Calu3 (cell line): ENCODE measurements at regions not wholly inside any gene's neighbourhood (a gene's known extent, or its start where the extent isn't known, plus 50 kb on each side); places are given as distances from the start of the nearest gene placed in this dataset.

Experiments
- BruUV-seq: library from RNA; stranded (reverse); fragments of 400-500 nt; replicated peaks from 2 replicates; lab custom pipeline; 2021; lab: Mats Ljungman, UMichigan
- CTCF ChIA-PET: fragments of 300-600 bp; sonication (Branson Sonifier 250); formaldehyde crosslinking; loops from one replicate; lab custom pipeline; 2022; ENCODE audit warnings: antibody characterized with exemption; lab: Charles Lee
- DNase-seq: peaks from one replicate; pipeline ENCODE4 v3.0.0; 2022
- H3K27ac Mint-ChIP-seq: one replicate; pipeline ENCODE4 v1.8.0; 2022; ENCODE audit warnings: mixed read lengths; ENCODE audit not compliant: unreplicated experiment
- H3K27me3 Mint-ChIP-seq: one replicate; pipeline ENCODE4 v1.8.0; 2022; ENCODE audit warnings: mixed read lengths; ENCODE audit not compliant: unreplicated experiment
- H3K36me3 Mint-ChIP-seq: one replicate; pipeline ENCODE4 v1.8.0; 2022; ENCODE audit warnings: mild to moderate bottlenecking, moderate library complexity, mixed read lengths; ENCODE audit not compliant: insufficient read depth, unreplicated experiment
- H3K4me1 Mint-ChIP-seq: one replicate; pipeline ENCODE4 v1.8.0; 2022; ENCODE audit warnings: mild to moderate bottlenecking, low read depth, mixed read lengths; ENCODE audit not compliant: unreplicated experiment
- H3K4me3 Mint-ChIP-seq: one replicate; pipeline ENCODE4 v1.8.0; 2022; ENCODE audit warnings: mild to moderate bottlenecking, low read depth, moderate library complexity, mixed read lengths; ENCODE audit not compliant: unreplicated experiment
- H3K9me3 Mint-ChIP-seq: one replicate; pipeline ENCODE4 v1.8.0; 2022; ENCODE audit warnings: low read depth, mixed read lengths; ENCODE audit not compliant: unreplicated experiment
- intact Hi-C: fragments of 100-400 bp; cut with micrococcal nuclease; formaldehyde crosslinking; loops from one replicate; pipeline ENCODE4 v1.10.0; 2022; ENCODE audit not compliant: unreplicated experiment
- TF ChIP-seq, protein P1 (sequence below): fragments of 200-600 bp; IDR thresholded peaks from one replicate; pipeline ENCODE4 v1.8.0; 2022; ENCODE audit warnings: antibody characterized with exemption; ENCODE audit not compliant: unreplicated experiment

DNA sequence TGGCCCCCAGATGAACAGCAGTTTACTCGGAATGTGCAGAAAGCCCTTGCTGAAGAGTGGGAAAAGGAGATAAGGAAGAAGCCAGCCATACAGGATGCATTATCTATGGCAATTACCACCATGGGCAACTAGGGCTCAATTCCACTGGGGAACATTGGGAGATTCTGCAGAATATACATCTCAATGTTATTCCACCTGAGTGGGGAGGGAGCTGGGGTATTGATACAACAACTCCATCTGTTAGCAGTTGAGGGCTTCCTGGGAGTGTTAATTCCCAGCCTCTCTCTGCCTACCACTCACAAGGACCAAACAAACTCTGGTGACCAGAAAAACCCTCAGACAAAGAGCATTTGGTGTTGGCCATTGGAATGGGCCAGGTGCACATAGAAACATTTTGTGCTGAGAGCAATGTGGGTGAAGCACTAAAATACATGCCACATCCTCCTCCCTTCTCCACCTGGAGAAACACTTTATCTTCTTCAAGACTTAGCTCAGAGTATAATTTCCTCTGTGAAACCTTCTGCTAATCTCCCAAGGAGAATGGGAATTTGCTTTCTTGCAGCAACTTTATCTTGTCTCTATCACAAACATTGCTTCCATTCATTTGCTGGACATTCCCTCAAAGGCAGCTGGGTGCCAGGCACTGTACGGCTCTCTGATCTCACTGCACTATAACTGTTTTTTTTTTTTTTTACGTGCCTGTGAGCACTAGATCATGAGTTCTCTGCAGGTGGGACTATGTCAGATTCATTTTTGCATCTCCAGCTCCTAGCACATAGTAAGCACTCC is 292.2 kb downstream of the MN1 start:
- CTCF ChIA-PET = interaction anchor here (0.7 to 0.8 kb wide), 2 partner anchors 126 to 516 kb away, joined by 3 read pairs; no protein-coding TSS in a partner anchor
- no TSS peak for BruUV-seq
- DNase-seq = no peak

DNA sequence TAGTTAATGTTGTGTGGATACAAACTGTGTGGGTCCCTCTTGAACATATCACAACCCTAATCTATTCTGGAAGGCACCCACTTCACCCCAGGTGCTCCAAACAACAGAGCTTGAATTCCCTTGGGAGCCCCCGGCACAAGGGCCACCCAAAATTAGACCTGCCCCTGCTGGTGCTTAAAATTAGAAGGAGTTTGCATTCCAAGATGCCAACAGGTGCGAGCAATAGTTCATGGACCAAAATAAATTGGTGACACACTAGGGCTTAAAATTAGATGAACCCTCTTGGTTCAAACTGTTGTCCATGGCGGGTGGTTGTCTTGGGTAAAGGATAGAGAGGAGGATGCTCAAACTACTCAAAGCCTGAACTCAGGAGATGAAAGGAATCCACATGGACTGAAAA is 291.5 kb downstream of the MN1 start:
- H3K36me3 Mint-ChIP-seq = no peaks in the 10 kb centered on the region
- intact Hi-C loops = no loop called here
- CTCF ChIA-PET = interaction anchor here (0.8 kb wide), 1 partner anchor 126 kb away, joined by 3 read pairs; no protein-coding TSS in a partner anchor

More for the DNA sequence above, 292.2 kb downstream of the MN1 start:
- Mint-ChIP-seq H3K4me3 (no peak overlapping the region), H3K27me3 (peaks cover 43% of the 10 kb centered on the region), H3K4me1 (peaks cover 12% of the 10 kb centered on the region), H3K36me3 (no peaks in the 10 kb centered on the region), H3K9me3 (no peaks in the 10 kb centered on the region), H3K27ac (no peak overlapping the region)
- TF ChIP-seq, protein P1, sequence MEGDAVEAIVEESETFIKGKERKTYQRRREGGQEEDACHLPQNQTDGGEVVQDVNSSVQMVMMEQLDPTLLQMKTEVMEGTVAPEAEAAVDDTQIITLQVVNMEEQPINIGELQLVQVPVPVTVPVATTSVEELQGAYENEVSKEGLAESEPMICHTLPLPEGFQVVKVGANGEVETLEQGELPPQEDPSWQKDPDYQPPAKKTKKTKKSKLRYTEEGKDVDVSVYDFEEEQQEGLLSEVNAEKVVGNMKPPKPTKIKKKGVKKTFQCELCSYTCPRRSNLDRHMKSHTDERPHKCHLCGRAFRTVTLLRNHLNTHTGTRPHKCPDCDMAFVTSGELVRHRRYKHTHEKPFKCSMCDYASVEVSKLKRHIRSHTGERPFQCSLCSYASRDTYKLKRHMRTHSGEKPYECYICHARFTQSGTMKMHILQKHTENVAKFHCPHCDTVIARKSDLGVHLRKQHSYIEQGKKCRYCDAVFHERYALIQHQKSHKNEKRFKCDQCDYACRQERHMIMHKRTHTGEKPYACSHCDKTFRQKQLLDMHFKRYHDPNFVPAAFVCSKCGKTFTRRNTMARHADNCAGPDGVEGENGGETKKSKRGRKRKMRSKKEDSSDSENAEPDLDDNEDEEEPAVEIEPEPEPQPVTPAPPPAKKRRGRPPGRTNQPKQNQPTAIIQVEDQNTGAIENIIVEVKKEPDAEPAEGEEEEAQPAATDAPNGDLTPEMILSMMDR = no peak
- intact Hi-C loops = no loop called here

DNA sequence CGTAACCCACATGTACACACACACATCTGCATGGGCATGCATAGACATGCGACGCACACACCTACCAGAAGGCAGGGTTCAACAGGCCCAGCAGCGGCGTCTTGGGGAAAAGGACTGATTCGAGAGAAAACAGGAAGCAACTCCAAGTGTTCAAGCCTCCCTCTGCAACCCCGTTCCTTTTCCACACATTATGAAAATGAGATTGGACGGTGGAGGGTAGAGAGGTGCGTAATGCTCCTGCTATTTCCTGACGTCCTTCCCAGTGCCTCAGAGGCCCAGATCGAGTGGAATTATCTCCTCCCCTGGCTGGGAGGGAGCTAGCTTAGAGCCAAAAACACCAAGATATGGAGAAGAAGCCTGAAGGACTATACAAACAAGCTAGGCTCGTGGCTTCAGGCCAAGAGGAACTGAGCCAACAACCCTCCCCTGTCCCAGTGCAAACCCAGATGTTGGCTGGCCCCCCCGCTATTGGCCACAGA is 289.2 kb downstream of the MN1 start:
- intact Hi-C loops = no loop called here
- peaks cover 40% of the 10 kb centered on the region for H3K27me3 Mint-ChIP-seq
- CTCF ChIA-PET = interaction anchor here (0.6 kb wide), 1 partner anchor 249 kb away, joined by 8 read pairs; no protein-coding TSS in a partner anchor
- no peak overlapping the region for H3K4me3 Mint-ChIP-seq
- no peaks in the 10 kb centered on the region for H3K36me3 Mint-ChIP-seq
- TF ChIP-seq, protein P1 = no peak
- peaks cover 12% of the 10 kb centered on the region for H3K4me1 Mint-ChIP-seq
- H3K27ac Mint-ChIP-seq = no peak overlapping the region
- no peaks in the 10 kb centered on the region for H3K9me3 Mint-ChIP-seq
- DNase-seq = peak; percentile 13
- BruUV-seq = no TSS peak

More for the DNA sequence above, 291.5 kb downstream of the MN1 start:
- TF ChIP-seq, protein P1 = no peak
- Mint-ChIP-seq H3K4me3 (no peak overlapping the region), H3K9me3 (no peaks in the 10 kb centered on the region), H3K4me1 (peaks cover 12% of the 10 kb centered on the region), H3K27ac (no peak overlapping the region), H3K27me3 (peaks cover 40% of the 10 kb centered on the region)
- BruUV-seq = no TSS peak
- DNase-seq = no peak

DNA sequence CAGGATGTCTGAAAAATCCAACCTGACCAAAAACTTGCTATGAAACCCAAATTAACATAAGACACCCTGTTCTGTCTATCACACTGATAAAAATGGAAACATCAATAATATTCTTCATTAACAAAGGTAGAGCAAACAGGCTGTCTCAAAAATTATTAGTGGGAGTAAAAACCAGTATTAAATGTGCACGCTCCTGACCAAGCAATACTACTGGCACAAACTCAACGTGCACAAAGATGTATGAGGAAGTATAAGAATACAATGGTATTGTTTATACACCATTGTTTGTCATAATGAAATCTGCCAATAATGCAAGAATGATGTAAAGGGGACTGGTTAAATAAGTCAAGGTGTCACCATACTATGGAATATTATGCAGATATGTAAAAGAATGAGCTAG is 288.5 kb downstream of the MN1 start:
- H3K4me3 Mint-ChIP-seq = no peak overlapping the region

More for the DNA sequence above, 288.5 kb downstream of the MN1 start:
- Mint-ChIP-seq H3K27ac (no peak overlapping the region), H3K27me3 (peaks cover 33% of the 10 kb centered on the region), H3K36me3 (no peaks in the 10 kb centered on the region), H3K9me3 (no peaks in the 10 kb centered on the region), H3K4me1 (peaks cover 12% of the 10 kb centered on the region)
- TF ChIP-seq, protein P1 = no peak
- DNase-seq = no peak
- intact Hi-C loops = no loop called here
- CTCF ChIA-PET = interaction anchor here (0.6 kb wide), 1 partner anchor 248 kb away, joined by 8 read pairs; no protein-coding TSS in a partner anchor
- BruUV-seq = no TSS peak
